ENCODE measurements at regions not wholly inside any gene's neighbourhood (a gene's known extent, or its start where the extent isn't known, plus 50 kb on each side); places are given as distances from the start of the nearest gene placed in this dataset.

- H4K20me1 ChIP-seq (ENCODE audit: low read depth), result no peaks in the 10 kb centered on the region
- no peak overlapping the region for H3K27ac Mint-ChIP-seq
- DNase-seq (ENCODE audit: low spot score), result no peak
- no peak overlapping the region for H3K4me3 Mint-ChIP-seq
- no peaks in the 10 kb centered on the region for H3K36me3 ChIP-seq
- no peaks in the 10 kb centered on the region for H3K9me3 ChIP-seq (ENCODE audit: low read depth)
- no peak overlapping the region for H2AFZ ChIP-seq (replicated peaks)
- peaks cover 7% of the 10 kb centered on the region for H3K4me1 ChIP-seq
- no peak overlapping the region for H3K27ac ChIP-seq
- H3K4me3 ChIP-seq, result no peak overlapping the region
- H3F3A ChIP-seq (ENCODE audit: low read depth), result no peaks in the 10 kb centered on the region
- no peaks in the 10 kb centered on the region for H3K36me3 Mint-ChIP-seq
- no peaks in the 10 kb centered on the region for H3K27me3 ChIP-seq
- no peaks in the 10 kb centered on the region for H3K9me3 Mint-ChIP-seq
- H3K27me3 Mint-ChIP-seq (ENCODE audit: insufficient read depth, low read depth), result peaks cover 8% of the 10 kb centered on the region
- H3K79me2 ChIP-seq (ENCODE audit: low read depth), result no peaks in the 10 kb centered on the region
- no peak overlapping the region for H3K4me2 ChIP-seq
- no peak for TF ChIP-seq EZH2 (IDR thresholded peaks at IDR 0.05)
- TF ChIP-seq EZH2phosphoT487 (IDR thresholded peaks at IDR 0.05), result no peak
- TF ChIP-seq, protein P1, sequence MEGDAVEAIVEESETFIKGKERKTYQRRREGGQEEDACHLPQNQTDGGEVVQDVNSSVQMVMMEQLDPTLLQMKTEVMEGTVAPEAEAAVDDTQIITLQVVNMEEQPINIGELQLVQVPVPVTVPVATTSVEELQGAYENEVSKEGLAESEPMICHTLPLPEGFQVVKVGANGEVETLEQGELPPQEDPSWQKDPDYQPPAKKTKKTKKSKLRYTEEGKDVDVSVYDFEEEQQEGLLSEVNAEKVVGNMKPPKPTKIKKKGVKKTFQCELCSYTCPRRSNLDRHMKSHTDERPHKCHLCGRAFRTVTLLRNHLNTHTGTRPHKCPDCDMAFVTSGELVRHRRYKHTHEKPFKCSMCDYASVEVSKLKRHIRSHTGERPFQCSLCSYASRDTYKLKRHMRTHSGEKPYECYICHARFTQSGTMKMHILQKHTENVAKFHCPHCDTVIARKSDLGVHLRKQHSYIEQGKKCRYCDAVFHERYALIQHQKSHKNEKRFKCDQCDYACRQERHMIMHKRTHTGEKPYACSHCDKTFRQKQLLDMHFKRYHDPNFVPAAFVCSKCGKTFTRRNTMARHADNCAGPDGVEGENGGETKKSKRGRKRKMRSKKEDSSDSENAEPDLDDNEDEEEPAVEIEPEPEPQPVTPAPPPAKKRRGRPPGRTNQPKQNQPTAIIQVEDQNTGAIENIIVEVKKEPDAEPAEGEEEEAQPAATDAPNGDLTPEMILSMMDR (IDR thresholded peaks at IDR 0.05), result no peak
- no peaks in the 10 kb centered on the region for H3K4me1 Mint-ChIP-seq
- H3K9ac ChIP-seq, result no peak overlapping the region
Observed at GRCh38 chr3:140845882-140846281, 95.8 kb upstream of the SLC25A36 start.

DNA sequence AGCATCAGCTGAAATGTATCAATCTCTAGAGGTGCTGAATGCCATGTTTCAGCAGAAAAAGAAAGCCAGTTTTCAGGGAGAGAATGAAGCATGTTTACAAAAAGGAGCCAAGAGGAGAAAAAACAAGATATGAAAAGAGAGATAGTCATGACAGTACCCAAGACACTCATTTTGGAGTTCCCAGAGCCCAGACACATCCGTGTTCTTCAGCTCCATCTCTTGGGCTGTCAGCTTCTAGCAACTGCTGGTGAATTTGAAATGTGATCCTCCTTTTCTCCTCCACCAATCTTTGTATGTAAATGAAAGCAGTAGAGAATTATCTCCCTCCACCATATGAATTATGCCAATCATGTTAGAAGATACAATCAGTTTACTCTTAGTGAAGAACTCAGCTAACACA is 93.0 kb upstream of the SLC25A36 start:
- Histone ChIP-seq H3K4me3 (no peak overlapping the region), H4K20me1 (ENCODE audit: low read depth) (no peaks in the 10 kb centered on the region), H3K9me3 (ENCODE audit: low read depth) (no peaks in the 10 kb centered on the region), H3F3A (ENCODE audit: low read depth) (no peaks in the 10 kb centered on the region), H3K4me1 (peaks cover 7% of the 10 kb centered on the region), H3K4me2 (no peak overlapping the region), H3K27ac (no peak overlapping the region), H2AFZ (replicated peaks) (no peak overlapping the region), H3K79me2 (ENCODE audit: low read depth) (no peaks in the 10 kb centered on the region), H3K27me3 (no peaks in the 10 kb centered on the region), H3K36me3 (no peaks in the 10 kb centered on the region), H3K9ac (no peak overlapping the region)
- Mint-ChIP-seq H3K4me3 (no peak overlapping the region), H3K27ac (no peak overlapping the region), H3K36me3 (no peaks in the 10 kb centered on the region), H3K9me3 (peaks cover 4% of the 10 kb centered on the region), H3K4me1 (no peaks in the 10 kb centered on the region), H3K27me3 (ENCODE audit: insufficient read depth, low read depth) (peaks cover 11% of the 10 kb centered on the region)
- DNase-seq (ENCODE audit: low spot score), result no peak
- TF ChIP-seq EZH2 (IDR thresholded peaks at IDR 0.05) (no peak), EZH2phosphoT487 (IDR thresholded peaks at IDR 0.05) (no peak)
- TF ChIP-seq, protein P1 (IDR thresholded peaks at IDR 0.05), result no peak

GRCh38 chr3:140850210-140850955 is 91.3 kb upstream of the SLC25A36 start:
- H3K4me3 ChIP-seq, result no peak overlapping the region
- H3K9me3 Mint-ChIP-seq, result peaks cover 4% of the 10 kb centered on the region
- H3K27ac Mint-ChIP-seq, result no peak overlapping the region
- H3K9me3 ChIP-seq (ENCODE audit: low read depth), result no peaks in the 10 kb centered on the region
- TF ChIP-seq EZH2 (IDR thresholded peaks at IDR 0.05), result no peak
- TF ChIP-seq, protein P1 (IDR thresholded peaks at IDR 0.05), result no peak
- TF ChIP-seq EZH2phosphoT487 (IDR thresholded peaks at IDR 0.05), result no peak
- no peaks in the 10 kb centered on the region for H3K4me1 Mint-ChIP-seq
- no peak overlapping the region for H2AFZ ChIP-seq (replicated peaks)
- H3K27me3 ChIP-seq, result no peaks in the 10 kb centered on the region
- no peaks in the 10 kb centered on the region for H4K20me1 ChIP-seq (ENCODE audit: low read depth)
- no peak overlapping the region for H3K27ac ChIP-seq
- no peaks in the 10 kb centered on the region for H3F3A ChIP-seq (ENCODE audit: low read depth)
- no peaks in the 10 kb centered on the region for H3K36me3 ChIP-seq
- DNase-seq (ENCODE audit: low spot score), result no peak
- no peak overlapping the region for H3K4me2 ChIP-seq
- no peak overlapping the region for H3K4me3 Mint-ChIP-seq
- H3K27me3 Mint-ChIP-seq (ENCODE audit: insufficient read depth, low read depth), result peaks cover 12% of the 10 kb centered on the region
- H3K9ac ChIP-seq, result no peak overlapping the region
- H3K36me3 Mint-ChIP-seq, result no peaks in the 10 kb centered on the region
- no peaks in the 10 kb centered on the region for H3K4me1 ChIP-seq
- H3K79me2 ChIP-seq (ENCODE audit: low read depth), result no peaks in the 10 kb centered on the region
